EH (cell line): ENCODE measurements at regions not wholly inside any gene's neighbourhood (a gene's known extent, or its start where the extent isn't known, plus 50 kb on each side); places are given as distances from the start of the nearest gene placed in this dataset.

Experiments
- DNase-seq: peaks from one replicate; pipeline ENCODE4 v3.0.0-alpha.2; 2015; ENCODE audit warnings: low read depth

GRCh38 chr5:103849934-103850333 lies 287.3 kb upstream of the NUDT12 start:
- DNase-seq = peak; percentile 95

- peak; percentile 71 for DNase-seq
Observed at GRCh38 chr5:103847060-103847459, 284.5 kb upstream of the NUDT12 start.

DNA sequence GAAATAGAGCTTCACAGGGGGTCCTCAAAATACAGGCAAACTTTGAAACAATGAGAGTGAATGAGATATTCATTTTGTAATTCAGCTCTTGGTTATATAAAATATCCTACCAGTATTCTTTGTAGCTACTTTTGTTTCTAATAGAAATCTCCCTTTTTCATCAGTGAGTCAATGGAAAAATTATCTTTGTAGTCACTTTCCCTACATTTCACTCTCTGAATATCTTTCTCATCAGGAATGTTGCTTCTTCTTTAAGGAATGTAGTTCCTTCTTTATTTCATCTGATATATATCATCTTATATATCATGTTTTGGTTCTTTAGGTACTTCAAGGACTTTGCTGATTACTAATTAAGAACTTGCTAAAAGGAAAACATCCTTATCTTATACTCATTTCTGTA lies 280.3 kb upstream of the NUDT12 start:
- DNase-seq = peak; percentile 29

GRCh38 chr5:103840600-103840999 lies 278.0 kb upstream of the NUDT12 start:
- peak; percentile 37 for DNase-seq

DNA sequence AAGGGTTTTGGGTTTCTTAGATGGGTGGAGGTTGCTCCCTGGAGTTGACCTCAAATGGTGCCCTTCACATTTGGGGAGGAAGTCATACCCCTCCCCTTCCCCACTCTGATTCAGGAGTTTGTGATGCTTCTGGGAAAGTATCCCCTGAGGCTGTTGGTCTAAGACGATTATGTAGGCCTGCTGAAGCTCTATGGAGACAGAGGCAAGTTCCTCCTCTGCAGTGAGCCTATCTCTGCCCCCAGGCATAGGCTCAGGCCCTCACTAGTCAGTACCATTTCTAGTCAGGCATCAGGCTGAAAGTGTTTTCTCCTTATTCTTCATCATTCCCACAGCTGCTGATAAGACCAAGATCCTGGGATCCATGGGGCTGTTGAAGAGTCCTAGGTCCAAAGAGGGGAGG lies 271.6 kb upstream of the NUDT12 start:
- peak; percentile 35 for DNase-seq

- DNase-seq = no peak
Observed at GRCh38 chr5:103829585-103829984, 267.0 kb upstream of the NUDT12 start.

DNA sequence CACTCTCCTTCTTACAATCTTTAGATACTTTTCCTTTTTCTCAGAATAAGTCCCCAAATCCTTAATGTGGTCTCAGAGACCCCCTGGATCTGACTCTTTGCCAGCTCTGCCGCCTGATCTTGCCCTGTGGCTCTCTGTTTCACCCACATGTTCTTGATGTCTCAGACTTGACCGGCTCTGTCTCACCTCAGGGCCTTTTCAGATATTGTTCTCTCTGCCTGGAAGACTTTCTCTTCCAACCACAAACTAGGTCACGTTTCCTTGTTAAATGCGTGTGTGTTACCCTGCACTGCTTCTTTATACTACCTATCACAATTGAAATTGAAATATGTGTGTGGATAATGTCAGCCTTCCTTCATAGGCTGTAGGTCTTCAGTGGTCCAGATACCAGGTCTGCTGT lies 265.4 kb upstream of the NUDT12 start:
- DNase-seq = no peak

DNA sequence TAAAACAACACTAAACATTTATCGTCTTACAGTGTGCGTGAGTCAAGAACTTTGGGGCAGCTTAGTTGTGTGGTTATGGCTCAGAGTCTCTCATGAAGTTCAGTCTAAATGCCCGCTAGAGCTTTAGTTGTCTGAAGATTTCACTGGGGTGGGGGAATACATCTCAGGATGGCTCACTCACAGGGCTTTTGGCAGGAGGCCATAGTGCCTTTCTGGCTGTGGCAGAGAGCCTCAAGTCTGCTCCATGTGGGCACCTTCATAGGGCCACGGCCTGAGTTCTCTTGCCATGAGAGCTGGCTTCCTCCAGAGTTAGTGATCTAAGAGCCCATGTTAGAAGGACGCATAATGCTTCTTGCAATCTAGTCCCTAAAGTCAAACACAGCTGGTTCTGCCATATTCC lies 258.8 kb upstream of the NUDT12 start:
- no peak for DNase-seq

GRCh38 chr5:103808464-103809106 lies 246.0 kb upstream of the NUDT12 start:
- peak; percentile 71 for DNase-seq

GRCh38 chr5:103804711-103805110 lies 242.1 kb upstream of the NUDT12 start:
- DNase-seq = peak; percentile 69

GRCh38 chr5:103801681-103802080 lies 239.1 kb upstream of the NUDT12 start:
- DNase-seq = peak; percentile 21

- peak; percentile 16 for DNase-seq
Observed at GRCh38 chr5:103800741-103801495, 238.3 kb upstream of the NUDT12 start.

DNA sequence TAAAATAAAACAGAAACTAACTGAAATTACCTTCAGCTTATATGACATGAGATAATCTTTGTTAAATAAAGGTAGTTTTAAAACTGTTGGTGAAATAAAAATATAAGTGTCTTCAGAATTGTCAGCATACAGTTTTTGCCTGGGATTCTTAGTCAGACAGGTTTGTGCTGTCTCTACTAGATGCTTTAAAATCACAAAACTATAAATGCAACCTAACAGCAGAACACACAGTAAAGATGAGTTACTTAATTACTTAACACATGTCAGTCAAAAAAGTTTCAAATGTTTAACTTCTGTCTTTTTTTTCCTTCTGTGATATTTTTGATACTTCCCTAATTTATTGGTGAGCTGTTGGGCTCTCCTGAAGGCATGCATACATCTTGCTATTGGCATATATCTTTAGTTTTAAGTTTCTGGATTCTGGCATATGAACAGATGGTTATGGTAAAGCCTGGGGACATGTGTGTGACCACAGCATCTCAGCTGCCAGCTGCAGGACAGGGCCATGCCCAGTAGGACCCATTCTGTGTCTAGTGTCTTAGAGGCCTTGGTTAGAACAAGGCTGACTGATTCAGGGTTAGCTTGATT lies 231.1 kb upstream of the NUDT12 start:
- no peak for DNase-seq

DNA sequence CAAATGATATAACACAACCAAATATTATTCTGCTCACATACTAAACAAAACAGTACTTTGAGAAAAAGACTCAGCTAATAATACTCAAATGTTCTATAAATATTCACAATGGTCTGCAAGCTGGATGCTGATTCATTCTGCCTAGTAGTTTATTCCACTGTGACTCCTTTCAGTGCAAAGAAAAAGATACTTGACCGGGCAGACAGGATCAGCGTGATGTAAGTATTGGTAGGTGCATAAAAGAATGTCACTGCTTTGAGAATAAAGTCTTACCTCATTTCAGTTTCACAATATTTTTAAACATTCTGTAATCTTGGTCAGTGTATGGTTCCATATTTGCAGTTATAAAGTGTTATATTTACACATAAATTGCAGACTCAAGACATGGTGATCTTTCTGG lies 223.0 kb upstream of the NUDT12 start:
- DNase-seq = no peak

GRCh38 chr5:103783669-103784068 lies 221.1 kb upstream of the NUDT12 start:
- DNase-seq = no peak

DNA sequence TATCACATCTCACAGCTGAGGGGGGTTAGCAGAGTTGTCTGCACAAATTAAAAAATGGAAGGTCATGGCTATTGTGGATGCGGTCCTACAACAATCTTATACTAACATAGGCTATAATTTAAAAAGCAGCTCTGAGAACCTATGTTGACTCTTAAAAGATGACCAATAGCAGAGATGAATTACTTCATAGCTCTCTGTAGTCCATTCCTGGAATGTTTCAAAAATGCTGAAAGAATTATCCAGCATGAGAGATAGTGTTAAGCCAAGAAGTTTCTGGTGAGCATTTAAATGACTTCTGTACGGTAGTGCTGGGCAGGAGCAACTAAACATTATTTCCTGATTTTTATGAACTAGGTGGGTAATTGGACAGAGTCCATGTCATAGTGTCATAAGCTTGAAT lies 218.2 kb upstream of the NUDT12 start:
- DNase-seq = no peak

- DNase-seq = peak; percentile 29
Observed at GRCh38 chr5:103774721-103775120, 212.1 kb upstream of the NUDT12 start.

DNA sequence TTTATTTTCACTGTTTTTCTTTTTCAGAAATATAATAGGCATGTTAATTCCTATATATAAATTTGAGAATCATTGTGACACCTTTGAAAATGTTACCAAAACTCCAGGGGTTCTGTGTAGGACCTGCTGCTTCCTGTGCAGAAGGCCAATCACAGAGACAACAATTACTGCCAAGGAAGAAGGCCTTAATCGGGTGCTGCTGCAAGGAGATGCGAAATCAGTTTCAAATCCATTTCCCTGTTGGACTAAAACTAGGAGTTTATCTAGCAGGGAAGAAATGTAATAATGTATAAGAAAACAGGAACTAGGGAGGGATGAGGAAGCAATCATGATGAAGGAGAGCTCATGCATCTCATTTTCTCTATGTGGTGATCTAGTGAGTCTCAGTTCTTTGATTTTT lies 209.7 kb upstream of the NUDT12 start:
- no peak for DNase-seq

DNA sequence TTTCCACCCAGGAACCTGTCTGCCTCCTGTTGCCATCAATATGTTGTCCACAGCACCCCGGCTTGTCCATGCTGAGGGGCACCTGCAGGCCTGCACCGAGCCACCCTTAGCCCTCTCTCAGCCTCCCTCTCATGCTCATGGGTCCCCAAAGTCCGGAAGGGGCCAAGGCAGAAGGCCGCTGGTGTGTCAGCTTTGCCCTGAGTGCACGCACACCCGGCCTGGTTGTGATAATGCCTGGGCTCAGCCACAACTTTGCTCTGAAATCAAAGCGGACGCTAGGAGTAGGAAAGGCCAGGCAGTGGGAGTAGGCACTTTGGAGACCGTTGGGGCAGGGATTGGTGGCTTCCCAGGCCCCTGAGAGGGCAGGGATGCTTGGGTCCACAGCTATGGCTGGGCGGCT lies 201.8 kb upstream of the NUDT12 start:
- DNase-seq = no peak

GRCh38 chr5:103758996-103759395 lies 196.4 kb upstream of the NUDT12 start:
- no peak for DNase-seq

DNA sequence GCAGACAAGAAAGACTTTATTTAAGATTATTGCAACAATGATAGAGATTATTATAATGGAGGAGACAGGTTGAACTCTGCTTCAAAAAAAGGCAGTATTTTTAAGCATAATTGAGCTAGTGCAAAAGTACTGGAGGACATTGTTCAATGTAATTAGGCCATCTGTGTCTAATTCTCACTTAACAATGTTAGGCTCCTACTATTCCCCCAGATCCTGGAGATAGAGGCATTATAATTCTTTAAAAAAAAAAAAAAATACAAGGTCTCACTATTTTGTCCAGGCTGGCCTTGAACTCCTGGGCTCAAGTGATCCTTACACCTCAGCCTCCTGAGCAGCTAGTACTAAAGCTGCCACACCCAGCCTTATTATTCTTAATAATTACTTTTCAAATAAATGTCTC lies 193.4 kb upstream of the NUDT12 start:
- no peak for DNase-seq

DNA sequence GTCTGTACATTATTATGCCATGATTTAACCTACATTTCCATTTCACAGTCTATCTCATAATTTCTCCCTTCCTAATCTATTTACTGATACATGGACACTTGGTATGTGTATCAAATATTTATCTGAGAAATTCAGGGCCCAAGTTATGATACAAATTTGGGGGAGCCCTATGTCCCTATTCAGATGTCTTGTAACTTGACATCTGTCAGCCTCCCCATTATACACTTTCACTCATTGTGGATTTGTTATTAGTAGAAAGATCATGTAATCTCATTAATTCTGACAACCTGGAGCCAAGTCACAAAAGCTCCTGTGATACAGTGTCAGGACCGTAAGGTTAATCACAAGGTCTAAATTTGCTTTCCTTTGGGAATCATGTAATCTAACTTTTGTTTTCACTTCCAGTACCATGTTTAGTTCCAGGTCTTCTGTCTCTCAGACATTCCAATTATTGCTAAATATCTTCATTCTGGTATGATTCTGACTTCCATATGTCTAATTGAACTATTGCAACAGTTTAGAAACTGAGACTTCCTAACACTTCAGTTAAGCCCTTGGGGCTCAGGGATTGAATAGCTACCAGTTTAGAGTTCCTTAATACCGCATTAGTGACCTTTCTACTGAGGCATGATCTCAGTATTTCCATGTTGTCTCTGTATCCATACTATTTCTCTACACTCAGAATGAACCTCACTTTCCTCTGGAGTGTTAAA lies 182.9 kb upstream of the NUDT12 start:
- no peak for DNase-seq

DNA sequence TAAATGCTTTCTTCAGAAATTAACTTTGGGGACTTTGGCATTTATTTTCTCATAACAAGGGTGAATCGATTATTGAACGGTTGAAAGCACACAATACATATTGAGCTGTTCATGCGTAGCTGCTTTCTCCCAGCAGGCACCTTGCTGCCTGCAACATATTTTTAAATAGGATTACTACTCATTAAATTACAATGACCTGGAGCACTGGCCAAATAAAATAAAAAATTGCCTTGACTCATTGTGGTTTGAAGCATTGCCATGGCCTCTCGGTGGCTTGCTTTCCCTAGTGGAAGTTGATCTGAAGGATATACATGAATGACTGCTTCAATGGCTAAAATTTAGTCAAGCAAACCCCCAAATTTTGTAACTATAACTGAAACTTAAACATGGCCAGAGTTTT lies 181.6 kb upstream of the NUDT12 start:
- DNase-seq = peak; percentile 66
